K562 (cell line): ENCODE measurements at regions not wholly inside any gene's neighbourhood (a gene's known extent, or its start where the extent isn't known, plus 50 kb on each side); places are given as distances from the start of the nearest gene placed in this dataset.

Source experiments
- EP300 ChIP-seq: IDR thresholded peaks from 2 replicates; pipeline ENCODE4 v1.6.1; 2012; ENCODE audit warnings: low read length, improper control_type of control experiment
- MXI1 ChIP-seq: IDR thresholded peaks from 2 replicates; pipeline ENCODE4 v1.6.1; 2011; ENCODE audit warnings: low read depth, mild to moderate bottlenecking, improper control_type of control experiment, low read length
- NFRKB ChIP-seq: fragments of 450-650 bp; IDR thresholded peaks from 2 replicates; pipeline ENCODE4 v1.6.1; 2016; ENCODE audit warnings: low read depth
- NRF1 ChIP-seq, 2 experiments: fragments of 450-650 bp; IDR thresholded peaks in 1 of 2; conservative IDR thresholded peaks in 1 of 2; 2 replicates each; pipeline ENCODE4 v1.6.1; 2014; ENCODE audit warnings: mild to moderate bottlenecking in 2 of 2
- SIX5 ChIP-seq, 2 experiments: IDR thresholded peaks; 2 replicates each; pipeline ENCODE4 v1.6.1; 2011; ENCODE audit warnings: low read length in 2 of 2, borderline replicate concordance in 1 of 2, low read depth in 1 of 2, mild to moderate bottlenecking in 1 of 2, moderate library complexity in 1 of 2; ENCODE audit not compliant: insufficient read depth in 1 of 2
- ZNF76 ChIP-seq: fragments of 250-450 bp; sonication (Bioruptor Pico); IDR thresholded peaks from 2 replicates; pipeline ENCODE4 v1.4.0; 2020; ENCODE audit warnings: mild to moderate bottlenecking, moderate library complexity, borderline replicate concordance
- TF ChIP-seq, protein P1 (sequence below): fragments of 250-450 bp; sonication (Bioruptor Pico); IDR thresholded peaks from 2 replicates; pipeline ENCODE4 v1.5.0; 2020; ENCODE audit warnings: mild to moderate bottlenecking, borderline replicate concordance
- TF ChIP-seq, protein P2 (sequence below): fragments of 150-350 bp; conservative IDR thresholded peaks from 2 replicates; pipeline ENCODE4 v1.6.1; 2014; ENCODE audit warnings: low read length
- TF ChIP-seq, protein P3 (sequence below), 3 experiments: IDR thresholded peaks in 2 of 3; conservative IDR thresholded peaks in 1 of 3; 2 replicates each; pipeline ENCODE4 v1.5.1; 2011 to 2012; ENCODE audit warnings: low read length in 3 of 3, mild to moderate bottlenecking in 3 of 3, control low read depth in 2 of 3, improper control_type of control experiment in 1 of 3, inconsistent platforms in 1 of 3, low read depth in 1 of 3, mixed read lengths in 1 of 3, moderate library complexity in 1 of 3; ENCODE audit not compliant: insufficient read depth in 2 of 3

DNA sequence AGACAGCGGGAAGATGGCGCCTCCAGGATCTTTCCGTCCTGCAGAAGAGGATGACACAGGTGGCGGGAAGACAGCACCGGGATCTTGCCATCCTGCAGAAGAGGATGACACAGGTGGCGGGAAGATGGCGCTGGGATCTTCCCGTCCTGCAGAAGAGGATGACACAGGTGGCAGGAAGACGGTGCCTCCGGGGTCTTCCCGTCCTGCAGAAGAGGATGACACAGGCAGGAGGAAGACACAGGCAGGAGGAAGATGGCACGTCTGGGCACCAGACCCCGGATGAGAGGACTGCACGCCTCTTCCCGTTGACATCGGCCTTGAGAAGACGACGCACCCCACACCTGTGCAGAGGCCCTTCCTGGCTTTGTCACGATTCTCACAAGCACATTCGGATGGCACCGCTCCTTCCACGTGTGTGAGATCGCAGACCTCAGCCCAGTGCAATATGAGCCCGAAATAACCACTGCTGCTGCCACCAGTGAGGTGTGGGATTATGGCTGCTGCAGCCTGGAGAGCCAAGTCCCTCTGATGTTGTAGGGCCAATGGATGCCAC is 79.4 kb upstream of the SNTG2 start:
- TF ChIP-seq EP300 (no peak), NFRKB (no peak), SIX5 (IDR thresholded peaks at IDR 0.05; ENCODE audit: borderline replicate concordance in 1 of 2, insufficient read depth in 1 of 2, low read depth in 1 of 2, low read length in 2 of 2) (no peak), MXI1 (no peak), ZNF76 (CRISPR knock-in tag) (no peak), NRF1 (conservative IDR thresholded peaks at IDR 0.05 in 1 of 2, IDR thresholded peaks at IDR 0.05 in 1 of 2) (no peak)
- TF ChIP-seq, protein P1, sequence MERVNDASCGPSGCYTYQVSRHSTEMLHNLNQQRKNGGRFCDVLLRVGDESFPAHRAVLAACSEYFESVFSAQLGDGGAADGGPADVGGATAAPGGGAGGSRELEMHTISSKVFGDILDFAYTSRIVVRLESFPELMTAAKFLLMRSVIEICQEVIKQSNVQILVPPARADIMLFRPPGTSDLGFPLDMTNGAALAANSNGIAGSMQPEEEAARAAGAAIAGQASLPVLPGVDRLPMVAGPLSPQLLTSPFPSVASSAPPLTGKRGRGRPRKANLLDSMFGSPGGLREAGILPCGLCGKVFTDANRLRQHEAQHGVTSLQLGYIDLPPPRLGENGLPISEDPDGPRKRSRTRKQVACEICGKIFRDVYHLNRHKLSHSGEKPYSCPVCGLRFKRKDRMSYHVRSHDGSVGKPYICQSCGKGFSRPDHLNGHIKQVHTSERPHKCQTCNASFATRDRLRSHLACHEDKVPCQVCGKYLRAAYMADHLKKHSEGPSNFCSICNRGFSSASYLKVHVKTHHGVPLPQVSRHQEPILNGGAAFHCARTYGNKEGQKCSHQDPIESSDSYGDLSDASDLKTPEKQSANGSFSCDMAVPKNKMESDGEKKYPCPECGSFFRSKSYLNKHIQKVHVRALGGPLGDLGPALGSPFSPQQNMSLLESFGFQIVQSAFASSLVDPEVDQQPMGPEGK (CRISPR knock-in tag) = no peak
- TF ChIP-seq, protein P2, sequence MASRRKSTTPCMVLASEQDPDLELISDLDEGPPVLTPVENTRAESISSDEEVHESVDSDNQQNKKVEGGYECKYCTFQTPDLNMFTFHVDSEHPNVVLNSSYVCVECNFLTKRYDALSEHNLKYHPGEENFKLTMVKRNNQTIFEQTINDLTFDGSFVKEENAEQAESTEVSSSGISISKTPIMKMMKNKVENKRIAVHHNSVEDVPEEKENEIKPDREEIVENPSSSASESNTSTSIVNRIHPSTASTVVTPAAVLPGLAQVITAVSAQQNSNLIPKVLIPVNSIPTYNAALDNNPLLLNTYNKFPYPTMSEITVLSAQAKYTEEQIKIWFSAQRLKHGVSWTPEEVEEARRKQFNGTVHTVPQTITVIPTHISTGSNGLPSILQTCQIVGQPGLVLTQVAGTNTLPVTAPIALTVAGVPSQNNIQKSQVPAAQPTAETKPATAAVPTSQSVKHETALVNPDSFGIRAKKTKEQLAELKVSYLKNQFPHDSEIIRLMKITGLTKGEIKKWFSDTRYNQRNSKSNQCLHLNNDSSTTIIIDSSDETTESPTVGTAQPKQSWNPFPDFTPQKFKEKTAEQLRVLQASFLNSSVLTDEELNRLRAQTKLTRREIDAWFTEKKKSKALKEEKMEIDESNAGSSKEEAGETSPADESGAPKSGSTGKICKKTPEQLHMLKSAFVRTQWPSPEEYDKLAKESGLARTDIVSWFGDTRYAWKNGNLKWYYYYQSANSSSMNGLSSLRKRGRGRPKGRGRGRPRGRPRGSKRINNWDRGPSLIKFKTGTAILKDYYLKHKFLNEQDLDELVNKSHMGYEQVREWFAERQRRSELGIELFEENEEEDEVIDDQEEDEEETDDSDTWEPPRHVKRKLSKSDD = no peak
- TF ChIP-seq, protein P3, sequence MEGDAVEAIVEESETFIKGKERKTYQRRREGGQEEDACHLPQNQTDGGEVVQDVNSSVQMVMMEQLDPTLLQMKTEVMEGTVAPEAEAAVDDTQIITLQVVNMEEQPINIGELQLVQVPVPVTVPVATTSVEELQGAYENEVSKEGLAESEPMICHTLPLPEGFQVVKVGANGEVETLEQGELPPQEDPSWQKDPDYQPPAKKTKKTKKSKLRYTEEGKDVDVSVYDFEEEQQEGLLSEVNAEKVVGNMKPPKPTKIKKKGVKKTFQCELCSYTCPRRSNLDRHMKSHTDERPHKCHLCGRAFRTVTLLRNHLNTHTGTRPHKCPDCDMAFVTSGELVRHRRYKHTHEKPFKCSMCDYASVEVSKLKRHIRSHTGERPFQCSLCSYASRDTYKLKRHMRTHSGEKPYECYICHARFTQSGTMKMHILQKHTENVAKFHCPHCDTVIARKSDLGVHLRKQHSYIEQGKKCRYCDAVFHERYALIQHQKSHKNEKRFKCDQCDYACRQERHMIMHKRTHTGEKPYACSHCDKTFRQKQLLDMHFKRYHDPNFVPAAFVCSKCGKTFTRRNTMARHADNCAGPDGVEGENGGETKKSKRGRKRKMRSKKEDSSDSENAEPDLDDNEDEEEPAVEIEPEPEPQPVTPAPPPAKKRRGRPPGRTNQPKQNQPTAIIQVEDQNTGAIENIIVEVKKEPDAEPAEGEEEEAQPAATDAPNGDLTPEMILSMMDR (IDR thresholded peaks at IDR 0.05 in 2 of 3, conservative IDR thresholded peaks at IDR 0.05 in 1 of 3; ENCODE audit: insufficient read depth in 2 of 3, low read depth in 1 of 3, low read length in 3 of 3) = no peak
